GM20000 (cell line): ENCODE measurements at regions not wholly inside any gene's neighbourhood (a gene's known extent, or its start where the extent isn't known, plus 50 kb on each side); places are given as distances from the start of the nearest gene placed in this dataset.

Experiments used
- DNase-seq: peaks from one replicate; pipeline ENCODE4 v3.0.0; 2012; ENCODE audit warnings: low spot score
- CTCF ChIP-seq: IDR thresholded peaks from 2 replicates; pipeline ENCODE4 v1.5.1; 2012; ENCODE audit warnings: mild to moderate bottlenecking, control low read depth; ENCODE audit errors: extremely low read depth, missing control alignments

GRCh38 chr9:89554307-89555035 is 50.3 kb upstream of the GADD45G start:
- no peak for DNase-seq
- TF ChIP-seq CTCF, result no peak

- TF ChIP-seq CTCF, result no peak
- DNase-seq, result no peak
Observed at GRCh38 chr9:89553451-89554010, 51.3 kb upstream of the GADD45G start.

- DNase-seq, result no peak
Observed at GRCh38 chr9:89550346-89550927, 52.5 kb upstream of the SEMA4D start.

GRCh38 chr9:89549031-89549644 is 51.2 kb upstream of the SEMA4D start:
- TF ChIP-seq CTCF, result peak; percentile 90

More at GRCh38 chr9:89550346-89550927, 52.5 kb upstream of the SEMA4D start:
- no peak for TF ChIP-seq CTCF

GRCh38 chr9:89548071-89548638 is 50.2 kb upstream of the SEMA4D start:
- no peak for TF ChIP-seq CTCF
- no peak for DNase-seq

More at GRCh38 chr9:89549031-89549644, 51.2 kb upstream of the SEMA4D start:
- peak; percentile 87 for DNase-seq
